Keratinocyte (primary cell): ENCODE measurements at regions not wholly inside any gene's neighbourhood (a gene's known extent, or its start where the extent isn't known, plus 50 kb on each side); places are given as distances from the start of the nearest gene placed in this dataset.

Experiments
- DNase-seq: peaks from one replicate; pipeline ENCODE4 v3.0.0-alpha.2; 2011; ENCODE audit warnings: low read depth, missing footprints, low spot score
- FAIRE-seq: peaks from 2 replicates; lab custom pipeline; 2011; peaks lifted over from hg19 to GRCh38; lab: Jason Lieb, UNC
- H2AFZ ChIP-seq: 2 replicates; pipeline ENCODE4 v1.6.0; 2012; ENCODE audit warnings: low read length, control low read depth, inconsistent platforms; ENCODE audit not compliant: control insufficient read depth
- H3K27ac ChIP-seq: 2 replicates; pipeline ENCODE4 v1.5.1; 2011; ENCODE audit warnings: low read length; ENCODE audit not compliant: control insufficient read depth, insufficient read depth
- H3K27me3 ChIP-seq: 3 replicates; pipeline ENCODE4 v1.6.0; 2011; ENCODE audit warnings: low read length; ENCODE audit not compliant: control insufficient read depth, insufficient read depth; ENCODE audit errors: extremely low read depth
- H3K36me3 ChIP-seq, 2 experiments: 2 replicates in 1 of 2; 3 replicates in 1 of 2; pipeline ENCODE4 v1.5.1; 2011; ENCODE audit warnings: low read length in 2 of 2, mild to moderate bottlenecking in 1 of 2; ENCODE audit not compliant: control insufficient read depth in 2 of 2, insufficient read depth in 2 of 2; ENCODE audit errors: extremely low read depth in 1 of 2
- H3K4me1 ChIP-seq: 3 replicates; pipeline ENCODE4 v1.5.1; 2011; ENCODE audit warnings: low read length; ENCODE audit not compliant: control insufficient read depth, insufficient read depth; ENCODE audit errors: extremely low read depth
- H3K4me2 ChIP-seq: 3 replicates; pipeline ENCODE4 v1.6.0; 2011; ENCODE audit warnings: low read depth, low read length; ENCODE audit not compliant: control insufficient read depth, insufficient read depth; ENCODE audit errors: extremely low read depth
- H3K4me3 ChIP-seq, 3 experiments: fragments of 200-600 bp in 1 of 3; sonication (generic) in 1 of 3; 2 replicates in 2 of 3; 3 replicates in 1 of 3; pipeline ENCODE4 v1.5.1; 2011 to 2016; ENCODE audit warnings: low read length in 3 of 3, mild to moderate bottlenecking in 3 of 3, control low read depth in 2 of 3, inconsistent platforms in 1 of 3, low read depth in 1 of 3, mixed read lengths in 1 of 3, mixed run types in 1 of 3, moderate library complexity in 1 of 3; ENCODE audit not compliant: control insufficient read depth in 2 of 3, insufficient read depth in 2 of 3; ENCODE audit errors: extremely low read depth in 1 of 3
- H3K79me2 ChIP-seq: 2 replicates; pipeline ENCODE4 v1.6.0; 2012; ENCODE audit warnings: low read length; ENCODE audit not compliant: control insufficient read depth, insufficient read depth
- H3K9ac ChIP-seq: 3 replicates; pipeline ENCODE4 v1.6.0; 2011; ENCODE audit warnings: low read length; ENCODE audit not compliant: control insufficient read depth, insufficient read depth; ENCODE audit errors: extremely low read depth
- H3K9me1 ChIP-seq: 3 replicates; pipeline ENCODE4 v1.6.0; 2011; ENCODE audit warnings: low read length; ENCODE audit not compliant: control insufficient read depth, insufficient read depth; ENCODE audit errors: extremely low read depth
- H3K9me3 ChIP-seq: 2 replicates; pipeline ENCODE4 v1.5.1; 2012; ENCODE audit warnings: low read depth, low read length; ENCODE audit not compliant: control insufficient read depth
- H4K20me1 ChIP-seq: 3 replicates; pipeline ENCODE4 v1.6.0; 2011; ENCODE audit warnings: low read length; ENCODE audit not compliant: control insufficient read depth, insufficient read depth; ENCODE audit errors: extremely low read depth
- EZH2 ChIP-seq: IDR thresholded peaks from one replicate; pipeline ENCODE4 v1.6.1; 2012; ENCODE audit warnings: inconsistent platforms, mild to moderate bottlenecking, low read length, moderate library complexity
- dilution Hi-C: fragments of 300-500 bp; cut with MboI; formaldehyde crosslinking; loops from one replicate; pipeline ENCODE4 v1.7.0; 2020; ENCODE audit warnings: low sequenced_read_pairs; ENCODE audit not compliant: extremely low pct_ligation_motif_present
- TF ChIP-seq, protein P1 (sequence below), 3 experiments: IDR thresholded peaks in 1 of 3; conservative IDR thresholded peaks in 1 of 3; optimal IDR thresholded peaks in 1 of 3; 2 replicates in 2 of 3; 3 replicates in 1 of 3; pipeline versions ENCODE3 to v1.5.1; 2011; ENCODE audit warnings: low read length in 3 of 3, mild to moderate bottlenecking in 3 of 3, moderate library complexity in 2 of 3, control low read depth in 1 of 3, inconsistent platforms in 1 of 3; ENCODE audit not compliant: insufficient read depth in 2 of 3; ENCODE audit errors: extremely low read depth in 1 of 3

DNA sequence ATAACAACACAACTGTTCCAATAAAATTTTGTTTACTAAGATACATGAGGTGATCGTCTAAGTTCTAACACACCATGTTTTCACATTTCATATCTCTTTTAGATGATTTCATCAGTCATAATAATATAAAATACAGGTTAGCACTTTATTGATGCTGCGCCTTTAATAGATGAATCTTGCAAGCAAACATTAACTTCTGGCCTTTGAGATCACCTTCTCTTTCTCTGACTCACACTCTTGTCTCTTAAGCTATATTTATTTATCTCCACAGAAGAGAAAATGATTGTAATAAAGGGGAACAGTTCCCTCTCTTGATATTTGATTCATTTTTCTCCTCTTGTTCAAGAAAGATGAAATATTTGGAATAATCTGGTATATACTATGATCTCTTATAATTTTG, 603.3 kb upstream of the POU3F3 start:
- Histone ChIP-seq H3K9ac (no peak overlapping the region), H3K79me2 (no peaks in the 10 kb centered on the region), H3K4me3 (no peak overlapping the region), H3K9me3 (no peaks in the 10 kb centered on the region), H3K9me1 (no peaks in the 10 kb centered on the region), H3K4me1 (no peaks in the 10 kb centered on the region), H3K27me3 (no peaks in the 10 kb centered on the region), H4K20me1 (no peaks in the 10 kb centered on the region), H2AFZ (no peak overlapping the region), H3K36me3 (no peaks in the 10 kb centered on the region), H3K4me2 (no peak overlapping the region), H3K27ac (no peak overlapping the region)
- DNase-seq (no peak), FAIRE-seq (no peak)
- dilution Hi-C loops, result no loop called here
- no peak for TF ChIP-seq EZH2
- TF ChIP-seq, protein P1, sequence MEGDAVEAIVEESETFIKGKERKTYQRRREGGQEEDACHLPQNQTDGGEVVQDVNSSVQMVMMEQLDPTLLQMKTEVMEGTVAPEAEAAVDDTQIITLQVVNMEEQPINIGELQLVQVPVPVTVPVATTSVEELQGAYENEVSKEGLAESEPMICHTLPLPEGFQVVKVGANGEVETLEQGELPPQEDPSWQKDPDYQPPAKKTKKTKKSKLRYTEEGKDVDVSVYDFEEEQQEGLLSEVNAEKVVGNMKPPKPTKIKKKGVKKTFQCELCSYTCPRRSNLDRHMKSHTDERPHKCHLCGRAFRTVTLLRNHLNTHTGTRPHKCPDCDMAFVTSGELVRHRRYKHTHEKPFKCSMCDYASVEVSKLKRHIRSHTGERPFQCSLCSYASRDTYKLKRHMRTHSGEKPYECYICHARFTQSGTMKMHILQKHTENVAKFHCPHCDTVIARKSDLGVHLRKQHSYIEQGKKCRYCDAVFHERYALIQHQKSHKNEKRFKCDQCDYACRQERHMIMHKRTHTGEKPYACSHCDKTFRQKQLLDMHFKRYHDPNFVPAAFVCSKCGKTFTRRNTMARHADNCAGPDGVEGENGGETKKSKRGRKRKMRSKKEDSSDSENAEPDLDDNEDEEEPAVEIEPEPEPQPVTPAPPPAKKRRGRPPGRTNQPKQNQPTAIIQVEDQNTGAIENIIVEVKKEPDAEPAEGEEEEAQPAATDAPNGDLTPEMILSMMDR (optimal IDR thresholded peaks at IDR 0.05 in 1 of 3, IDR thresholded peaks at IDR 0.05 in 1 of 3, conservative IDR thresholded peaks at IDR 0.05 in 1 of 3; ENCODE audit: extremely low read depth in 1 of 3, insufficient read depth in 2 of 3, low read length in 3 of 3), result no peak

DNA sequence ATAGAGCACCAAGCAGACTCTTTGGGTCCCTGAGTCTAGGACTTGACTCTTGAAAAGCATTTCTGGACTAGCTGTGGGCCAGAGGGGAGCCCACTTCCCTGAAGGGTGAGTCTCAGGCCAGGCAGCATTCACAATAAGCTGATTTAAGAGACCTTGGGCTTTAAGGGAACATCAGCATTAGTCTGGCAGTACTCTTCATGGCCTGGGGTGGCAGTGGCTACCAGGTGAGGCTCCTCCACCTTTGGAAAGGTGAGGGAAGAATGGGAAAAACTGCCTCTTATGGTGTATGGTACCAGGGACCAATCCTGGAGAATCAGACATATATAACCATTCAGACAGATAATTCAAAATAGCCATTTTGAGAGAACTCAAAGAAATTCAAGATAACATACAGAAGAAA, 599.9 kb upstream of the POU3F3 start:
- Histone ChIP-seq H3K4me3 (no peak overlapping the region), H3K9me3 (no peaks in the 10 kb centered on the region), H3K4me1 (no peaks in the 10 kb centered on the region), H2AFZ (no peak overlapping the region), H3K27ac (no peak overlapping the region), H3K36me3 (no peaks in the 10 kb centered on the region), H3K27me3 (no peaks in the 10 kb centered on the region), H3K9ac (no peak overlapping the region), H3K79me2 (no peaks in the 10 kb centered on the region), H4K20me1 (no peaks in the 10 kb centered on the region), H3K4me2 (no peak overlapping the region), H3K9me1 (no peaks in the 10 kb centered on the region)
- dilution Hi-C loops, result no loop called here
- FAIRE-seq, result no peak
- no peak for TF ChIP-seq EZH2
- no peak for DNase-seq

DNA sequence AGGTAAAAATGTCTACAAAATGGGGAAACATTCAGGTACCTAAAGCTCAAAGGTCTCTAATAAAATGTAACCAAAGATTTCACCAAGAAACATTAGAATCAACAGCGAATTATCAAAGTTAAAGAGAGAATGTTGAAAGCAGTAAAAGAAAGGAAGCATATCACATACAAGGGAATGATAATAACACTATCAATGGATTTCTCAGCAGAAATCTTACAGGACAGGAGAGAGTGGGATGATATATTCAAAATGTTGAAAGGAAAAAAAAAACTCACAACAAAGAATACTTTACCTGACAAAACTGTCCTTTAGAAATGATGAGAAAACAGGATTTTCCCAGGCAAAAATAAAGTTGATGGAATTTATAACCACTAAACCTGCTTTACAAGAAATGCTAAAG, 591.2 kb upstream of the POU3F3 start:
- H3K27ac ChIP-seq, result no peak overlapping the region
- DNase-seq (no peak), FAIRE-seq (no peak)
- no peak overlapping the region for H2AFZ ChIP-seq
- H3K4me3 ChIP-seq, result no peak overlapping the region
- H3K27me3 ChIP-seq, result no peaks in the 10 kb centered on the region
- TF ChIP-seq, protein P1 (optimal IDR thresholded peaks at IDR 0.05 in 1 of 3, IDR thresholded peaks at IDR 0.05 in 1 of 3, conservative IDR thresholded peaks at IDR 0.05 in 1 of 3; ENCODE audit: extremely low read depth in 1 of 3, insufficient read depth in 2 of 3, low read length in 3 of 3), result no peak
- no peak for TF ChIP-seq EZH2
- no peak overlapping the region for H3K9ac ChIP-seq
- H3K4me1 ChIP-seq, result no peaks in the 10 kb centered on the region
- no peak overlapping the region for H3K4me2 ChIP-seq
- H3K36me3 ChIP-seq, result no peaks in the 10 kb centered on the region
- no peaks in the 10 kb centered on the region for H3K79me2 ChIP-seq
- H3K9me1 ChIP-seq, result no peaks in the 10 kb centered on the region
- no peaks in the 10 kb centered on the region for H4K20me1 ChIP-seq
- peaks cover 6% of the 10 kb centered on the region for H3K9me3 ChIP-seq
- dilution Hi-C loops, result no loop called here
